IPS-15b (cell line): ENCODE measurements at regions not wholly inside any gene's neighbourhood (a gene's known extent, or its start where the extent isn't known, plus 50 kb on each side); places are given as distances from the start of the nearest gene placed in this dataset.

ENCODE experiments used
- H3K27me3 ChIP-seq: one replicate; pipeline ENCODE4 v1.6.1; 2013; ENCODE audit warnings: low read length; ENCODE audit not compliant: control insufficient read depth, insufficient read depth
- H3K36me3 ChIP-seq: one replicate; pipeline ENCODE4 v1.6.1; 2013; ENCODE audit warnings: low read length; ENCODE audit not compliant: control insufficient read depth, insufficient read depth
- H3K4me1 ChIP-seq: one replicate; pipeline ENCODE4 v1.6.1; 2013; ENCODE audit warnings: mild to moderate bottlenecking, low read length; ENCODE audit not compliant: control insufficient read depth, insufficient read depth
- H3K4me3 ChIP-seq: one replicate; pipeline ENCODE4 v1.5.1; 2013; ENCODE audit warnings: low read depth, low read length
- H3K9ac ChIP-seq: one replicate; pipeline ENCODE4 v1.6.1; 2013; ENCODE audit warnings: low read depth, mild to moderate bottlenecking, low read length
- H3K9me3 ChIP-seq: one replicate; pipeline ENCODE4 v1.6.1; 2013; ENCODE audit warnings: mild to moderate bottlenecking, low read length; ENCODE audit not compliant: control insufficient read depth, insufficient read depth

GRCh38 chr6:93789532-93789931, 370.2 kb upstream of the EPHA7 start:
- H3K4me1 ChIP-seq, result peaks cover 25% of the 10 kb centered on the region
- no peaks in the 10 kb centered on the region for H3K27me3 ChIP-seq
- H3K9ac ChIP-seq, result no peak overlapping the region
- H3K36me3 ChIP-seq, result no peaks in the 10 kb centered on the region
- H3K4me3 ChIP-seq, result no peak overlapping the region
- no peaks in the 10 kb centered on the region for H3K9me3 ChIP-seq

GRCh38 chr6:93787841-93788240, 368.5 kb upstream of the EPHA7 start:
- Histone ChIP-seq H3K9ac (no peak overlapping the region), H3K4me3 (no peak overlapping the region), H3K4me1 (peaks cover 25% of the 10 kb centered on the region), H3K36me3 (no peaks in the 10 kb centered on the region), H3K9me3 (no peaks in the 10 kb centered on the region), H3K27me3 (no peaks in the 10 kb centered on the region)

DNA sequence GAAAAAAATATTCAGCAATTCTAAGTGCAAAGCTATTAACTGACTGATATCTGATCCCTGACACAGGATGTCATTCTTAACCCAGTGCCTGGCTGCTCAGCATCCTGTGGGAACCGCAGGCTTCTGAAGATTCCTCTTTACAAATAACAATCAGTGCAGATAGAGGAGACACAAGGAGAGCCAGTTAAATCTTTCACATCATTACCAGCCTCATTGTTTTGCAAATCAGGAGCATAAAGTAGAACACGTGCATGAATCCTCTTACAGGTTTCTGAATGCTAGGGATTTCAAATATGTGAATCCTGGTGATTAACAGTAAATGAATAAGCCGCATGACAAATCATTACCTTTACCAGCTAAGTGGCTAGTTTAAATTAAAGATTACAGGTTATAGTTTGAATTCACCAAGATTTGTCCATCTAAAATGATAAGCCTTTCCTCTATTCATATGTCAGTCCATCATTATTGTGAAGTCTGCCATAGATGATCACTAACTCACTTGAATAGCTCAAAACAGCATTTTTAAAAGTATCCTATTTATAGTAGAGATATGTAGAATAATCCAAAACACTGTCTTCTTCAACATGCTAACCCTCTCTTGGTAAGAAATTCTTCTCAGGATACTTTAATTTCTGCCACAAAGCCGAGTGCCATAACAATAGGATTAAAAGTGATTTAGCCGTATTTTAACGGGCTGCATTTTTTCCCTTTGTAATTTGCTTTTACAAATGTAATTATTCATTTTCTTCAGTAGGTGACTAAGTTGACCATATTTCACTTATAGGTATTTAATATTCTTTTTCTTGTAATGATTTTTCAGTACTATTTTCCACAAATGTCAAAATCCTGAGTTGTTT, 367.3 kb upstream of the EPHA7 start:
- Histone ChIP-seq H3K9me3 (no peaks in the 10 kb centered on the region), H3K36me3 (no peaks in the 10 kb centered on the region), H3K9ac (no peak overlapping the region), H3K4me1 (peaks cover 25% of the 10 kb centered on the region), H3K27me3 (no peaks in the 10 kb centered on the region), H3K4me3 (no peak overlapping the region)

GRCh38 chr6:93785694-93786030, 366.3 kb upstream of the EPHA7 start:
- no peak overlapping the region for H3K9ac ChIP-seq
- no peaks in the 10 kb centered on the region for H3K9me3 ChIP-seq
- peaks cover 25% of the 10 kb centered on the region for H3K4me1 ChIP-seq

GRCh38 chr6:93784794-93785693, 365.7 kb upstream of the EPHA7 start:
- H3K4me3 ChIP-seq, result no peak overlapping the region
- no peaks in the 10 kb centered on the region for H3K36me3 ChIP-seq
- no peaks in the 10 kb centered on the region for H3K9me3 ChIP-seq
- H3K4me1 ChIP-seq, result peaks cover 25% of the 10 kb centered on the region
- H3K27me3 ChIP-seq, result no peaks in the 10 kb centered on the region
- H3K9ac ChIP-seq, result no peak overlapping the region

More at GRCh38 chr6:93785694-93786030, 366.3 kb upstream of the EPHA7 start:
- H3K4me3 ChIP-seq, result no peak overlapping the region
- H3K36me3 ChIP-seq, result no peaks in the 10 kb centered on the region
- no peaks in the 10 kb centered on the region for H3K27me3 ChIP-seq

DNA sequence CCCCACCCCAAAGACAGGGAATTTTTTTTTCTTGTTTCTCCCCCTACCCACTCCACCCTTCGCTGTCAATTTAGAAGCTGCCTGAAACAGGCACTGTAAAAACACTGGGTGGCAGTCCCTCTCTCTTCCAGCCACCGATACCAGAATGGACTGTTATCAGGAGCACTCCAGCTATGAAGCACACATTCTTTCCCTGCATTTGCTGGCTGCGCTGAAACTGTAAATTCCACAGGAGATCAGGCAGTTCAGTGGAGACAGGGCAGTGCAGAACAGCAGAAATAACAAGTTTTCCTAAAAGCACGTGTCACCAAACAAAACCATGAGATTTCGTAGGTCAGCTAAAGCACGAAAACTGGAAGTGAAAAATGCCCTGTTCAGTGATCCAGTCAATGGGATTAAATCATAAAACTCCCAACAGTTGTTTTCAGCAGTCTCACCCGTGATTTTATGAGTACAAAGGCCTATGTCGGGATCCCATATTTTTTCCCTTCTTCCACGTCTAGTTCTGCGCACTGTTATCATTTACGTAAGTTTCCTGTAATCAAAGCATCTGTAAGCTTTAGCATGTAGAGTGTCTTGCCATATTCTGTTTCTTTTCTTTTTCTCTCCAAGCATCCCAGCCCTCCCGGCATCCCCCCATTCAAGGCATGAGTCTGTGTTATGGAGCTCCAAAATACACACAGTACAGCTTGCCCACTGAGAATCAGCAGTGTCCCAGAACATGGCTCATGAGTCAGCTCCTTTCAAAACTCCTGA, 359.9 kb upstream of the EPHA7 start:
- Histone ChIP-seq H3K4me1 (peaks cover 8% of the 10 kb centered on the region), H3K9ac (no peak overlapping the region), H3K4me3 (no peak overlapping the region), H3K27me3 (no peaks in the 10 kb centered on the region), H3K36me3 (no peaks in the 10 kb centered on the region), H3K9me3 (no peaks in the 10 kb centered on the region)

DNA sequence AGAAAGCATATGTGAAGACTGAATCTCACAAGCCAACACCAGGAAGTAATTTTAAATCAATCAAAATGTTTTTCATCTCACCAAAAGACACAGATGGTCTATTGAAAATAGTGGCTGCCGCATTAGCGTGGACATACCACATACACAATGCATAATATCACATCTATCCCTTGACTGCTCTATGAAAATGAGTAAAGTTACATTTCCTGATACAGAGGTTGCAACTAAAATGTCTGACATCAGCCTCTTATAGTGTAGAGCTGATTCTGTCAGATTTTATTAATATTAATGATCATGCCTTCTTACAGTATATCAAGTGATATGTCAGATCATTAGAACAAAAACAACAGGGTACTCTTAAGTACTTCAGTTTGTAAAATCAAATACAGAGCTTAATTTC, 339.8 kb upstream of the EPHA7 start:
- Histone ChIP-seq H3K36me3 (no peaks in the 10 kb centered on the region), H3K9ac (no peak overlapping the region), H3K4me1 (no peaks in the 10 kb centered on the region), H3K4me3 (no peak overlapping the region), H3K9me3 (no peaks in the 10 kb centered on the region), H3K27me3 (no peaks in the 10 kb centered on the region)

DNA sequence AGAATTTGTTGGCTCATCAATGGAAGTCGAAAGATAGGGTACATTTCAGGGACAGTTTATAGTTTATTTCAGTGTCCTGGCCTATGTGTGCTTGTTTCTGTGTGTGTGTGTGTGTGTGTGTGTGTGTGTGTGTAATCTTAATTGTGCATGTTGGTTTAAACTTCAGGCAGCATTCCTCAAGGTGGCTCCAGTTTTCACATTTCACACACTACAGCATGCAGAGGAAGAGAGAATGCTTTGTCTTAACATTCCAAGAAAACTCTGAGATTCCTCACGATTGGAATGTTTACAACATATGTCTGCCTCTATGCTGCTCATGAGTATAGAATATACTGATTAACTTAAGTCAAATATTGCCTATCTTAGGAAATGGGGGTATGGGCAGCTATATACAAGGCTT, 332.6 kb upstream of the EPHA7 start:
- H3K36me3 ChIP-seq, result no peaks in the 10 kb centered on the region
- no peaks in the 10 kb centered on the region for H3K27me3 ChIP-seq
- no peak overlapping the region for H3K4me3 ChIP-seq
- no peak overlapping the region for H3K9ac ChIP-seq
- no peaks in the 10 kb centered on the region for H3K9me3 ChIP-seq
- no peaks in the 10 kb centered on the region for H3K4me1 ChIP-seq

DNA sequence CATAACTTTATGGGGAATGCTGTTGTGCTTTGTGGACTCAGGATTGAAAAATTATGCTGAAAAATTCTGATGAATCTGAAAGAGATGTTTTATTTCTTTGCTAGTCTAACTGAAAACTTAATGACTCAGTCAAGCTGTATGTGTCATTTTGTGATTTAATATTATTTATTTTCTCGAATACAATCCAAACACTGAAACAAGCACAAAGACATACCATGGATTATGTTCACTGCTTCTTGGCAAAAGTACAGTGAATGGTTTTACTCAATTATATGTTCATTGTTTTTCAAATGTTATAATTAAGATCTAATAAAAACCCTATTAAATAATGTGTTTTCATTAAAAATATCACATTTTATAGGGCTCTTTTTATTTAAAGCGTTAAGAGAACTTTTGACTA, 330.6 kb upstream of the EPHA7 start:
- Histone ChIP-seq H3K36me3 (no peaks in the 10 kb centered on the region), H3K9me3 (no peaks in the 10 kb centered on the region), H3K4me3 (no peak overlapping the region), H3K4me1 (no peaks in the 10 kb centered on the region), H3K27me3 (no peaks in the 10 kb centered on the region), H3K9ac (no peak overlapping the region)

DNA sequence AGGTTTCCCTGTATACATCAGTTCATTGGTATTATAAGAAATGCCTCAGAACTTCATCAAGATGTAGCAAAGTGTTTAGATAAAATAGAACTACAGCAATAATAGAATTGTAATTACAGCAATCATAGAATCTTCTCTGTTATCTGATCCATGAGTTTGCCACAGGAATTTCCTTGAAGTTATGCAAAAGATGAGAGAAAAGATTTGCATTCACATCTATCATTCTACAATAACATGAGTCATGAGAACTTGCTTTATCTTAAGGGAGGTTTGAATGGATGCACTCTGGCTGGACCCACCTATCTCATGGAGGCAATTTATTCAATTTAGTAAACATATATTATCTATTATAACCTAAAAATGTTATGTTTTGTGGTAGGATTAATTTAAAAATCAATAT, 329.8 kb upstream of the EPHA7 start:
- no peaks in the 10 kb centered on the region for H3K27me3 ChIP-seq
- H3K9ac ChIP-seq, result no peak overlapping the region
- H3K4me1 ChIP-seq, result no peaks in the 10 kb centered on the region
- no peaks in the 10 kb centered on the region for H3K36me3 ChIP-seq
- H3K9me3 ChIP-seq, result no peaks in the 10 kb centered on the region
- no peak overlapping the region for H3K4me3 ChIP-seq

DNA sequence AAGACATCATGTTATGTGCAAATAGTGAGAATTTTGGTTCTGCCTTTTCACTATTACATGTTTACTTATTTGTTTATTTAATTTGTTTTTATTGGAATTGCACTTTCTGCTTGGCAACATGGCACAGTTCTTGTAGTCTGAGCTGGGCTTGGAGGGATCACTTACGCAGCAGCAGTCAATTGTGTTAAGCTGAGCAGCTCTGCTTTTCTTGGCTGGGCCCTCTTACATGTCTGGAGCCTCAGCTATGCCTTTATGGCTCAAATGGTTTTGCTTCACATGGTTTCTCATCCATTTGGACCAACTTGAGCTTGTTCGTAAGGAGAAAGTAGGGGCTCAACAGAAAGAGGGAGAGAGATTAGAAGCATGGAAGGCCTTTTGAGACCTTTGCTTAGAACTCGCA, 327.5 kb upstream of the EPHA7 start:
- no peaks in the 10 kb centered on the region for H3K9me3 ChIP-seq
- H3K9ac ChIP-seq, result no peak overlapping the region
- H3K36me3 ChIP-seq, result no peaks in the 10 kb centered on the region
- H3K27me3 ChIP-seq, result no peaks in the 10 kb centered on the region
- no peak overlapping the region for H3K4me3 ChIP-seq
- no peaks in the 10 kb centered on the region for H3K4me1 ChIP-seq
